IMR-90 (cell line): ENCODE measurements at regions not wholly inside any gene's neighbourhood (a gene's known extent, or its start where the extent isn't known, plus 50 kb on each side); places are given as distances from the start of the nearest gene placed in this dataset.

Experiments
- ATAC-seq: fragments of 200-7000 bp; cut with Tn5 transposase; 2 replicates; pipeline ENCODE4 v1.9.1; 2020; ENCODE audit warnings: low read depth, mild to moderate bottlenecking, moderate library complexity
- BruUV-seq: library from RNA; stranded (reverse); fragments of 400-500 nt; replicated peaks from 2 replicates; lab custom pipeline; 2021; lab: Mats Ljungman, UMichigan
- CTCF ChIA-PET: fragments of 300-600 bp; formaldehyde crosslinking; extraction: SDS; loops from one replicate; lab custom pipeline; 2021; ENCODE audit warnings: antibody characterized with exemption; lab: Yijun Ruan, JAX
- POLR2A ChIA-PET: fragments of 300-600 bp; sonication (Branson Sonifier 250); formaldehyde crosslinking; loops from one replicate; lab custom pipeline; 2022; ENCODE audit warnings: antibody characterized with exemption; ENCODE audit not compliant: unreplicated experiment; lab: Charles Lee
- DNase-seq: peaks from one replicate; pipeline ENCODE4 v3.0.0; 2013
- H2AFZ ChIP-seq: replicated peaks from 2 replicates; pipeline ENCODE3; 2013; ENCODE audit warnings: low read length, mild to moderate bottlenecking; ENCODE audit not compliant: poor library complexity
- H2AK5ac ChIP-seq: 2 replicates; pipeline ENCODE4 v1.6.1; 2013; ENCODE audit warnings: low read depth, low read length, inconsistent platforms
- H2AK9ac ChIP-seq: replicated peaks from 2 replicates; pipeline ENCODE3; 2013; ENCODE audit warnings: mild to moderate bottlenecking, low read depth, low read length, moderate library complexity; ENCODE audit not compliant: poor library complexity
- H2BK120ac ChIP-seq: 2 replicates; pipeline ENCODE4 v1.6.1; 2013; ENCODE audit warnings: low read depth, low read length, inconsistent platforms
- H2BK15ac ChIP-seq: 3 replicates; pipeline ENCODE4 v1.6.1; 2013; ENCODE audit warnings: low read depth, low read length, inconsistent platforms
- H2BK20ac ChIP-seq: 2 replicates; pipeline ENCODE4 v1.6.1; 2013; ENCODE audit warnings: low read depth, mild to moderate bottlenecking, inconsistent platforms, low read length, moderate library complexity
- H2BK5ac ChIP-seq: 2 replicates; pipeline ENCODE4 v1.6.1; 2013; ENCODE audit warnings: mild to moderate bottlenecking, low read depth, low read length, inconsistent platforms; ENCODE audit not compliant: poor library complexity, severe bottlenecking
- H3K14ac ChIP-seq: replicated peaks from 2 replicates; pipeline ENCODE4 v1.6.1; 2013; ENCODE audit warnings: low read depth, low read length, inconsistent platforms
- H3K18ac ChIP-seq: 2 replicates; pipeline ENCODE4 v1.6.1; 2013; ENCODE audit warnings: low read depth, low read length, control low read depth
- H3K23ac ChIP-seq: 2 replicates; pipeline ENCODE4 v1.6.1; 2013; ENCODE audit warnings: low read depth, low read length, inconsistent platforms
- H3K27ac ChIP-seq: 2 replicates; pipeline ENCODE4 v1.5.1; 2013; ENCODE audit warnings: mild to moderate bottlenecking, control low read depth, low read length; ENCODE audit not compliant: insufficient read depth
- H3K27me3 ChIP-seq: 2 replicates; pipeline ENCODE4 v1.6.1; 2013; ENCODE audit warnings: low read length; ENCODE audit not compliant: control insufficient read depth, insufficient read depth
- H3K36me3 ChIP-seq: 2 replicates; pipeline ENCODE4 v1.6.1; 2013; ENCODE audit warnings: low read length, mixed read lengths; ENCODE audit not compliant: control insufficient read depth, insufficient read depth
- H3K4ac ChIP-seq: 2 replicates; pipeline ENCODE4 v1.6.1; 2013; ENCODE audit warnings: low read depth, low read length, inconsistent platforms
- H3K4me1 ChIP-seq: 2 replicates; pipeline ENCODE4 v1.6.1; 2013; ENCODE audit warnings: low read length, mixed read lengths; ENCODE audit not compliant: control insufficient read depth, insufficient read depth
- H3K4me2 ChIP-seq: 2 replicates; pipeline ENCODE4 v1.6.1; 2013; ENCODE audit warnings: low read depth, mild to moderate bottlenecking, control low read depth, low read length, moderate library complexity
- H3K4me3 ChIP-seq: 2 replicates; pipeline ENCODE4 v1.5.1; 2013; ENCODE audit warnings: low read depth, mild to moderate bottlenecking, control low read depth, low read length, moderate library complexity; ENCODE audit not compliant: insufficient read depth
- H3K56ac ChIP-seq: 2 replicates; pipeline ENCODE4 v1.6.1; 2013; ENCODE audit warnings: low read length, inconsistent platforms; ENCODE audit not compliant: insufficient read depth; ENCODE audit errors: extremely low read depth
- H3K79me1 ChIP-seq, 2 experiments: 2 replicates each; pipeline ENCODE4 v1.6.1; 2013; ENCODE audit warnings: low read length in 2 of 2, inconsistent platforms in 1 of 2, low read depth in 1 of 2
- H3K9ac ChIP-seq: 2 replicates; pipeline ENCODE4 v1.6.1; 2013; ENCODE audit warnings: low read depth, low read length, control low read depth
- H3K9me1 ChIP-seq: 2 replicates; pipeline ENCODE4 v1.6.1; 2013; ENCODE audit warnings: low read length, inconsistent platforms; ENCODE audit not compliant: insufficient read depth
- H3K9me3 ChIP-seq: 2 replicates; pipeline ENCODE4 v1.6.1; 2013; ENCODE audit warnings: low read length; ENCODE audit not compliant: control insufficient read depth, insufficient read depth
- H4K20me1 ChIP-seq: 2 replicates; pipeline ENCODE4 v1.6.1; 2013; ENCODE audit warnings: low read length, inconsistent platforms; ENCODE audit not compliant: insufficient read depth
- H4K5ac ChIP-seq: 2 replicates; pipeline ENCODE4 v1.6.1; 2013; ENCODE audit warnings: mild to moderate bottlenecking, low read depth, low read length, control low read depth
- H4K8ac ChIP-seq, 2 experiments: 2 replicates each; pipeline ENCODE4 v1.6.1; 2013; ENCODE audit warnings: low read depth in 2 of 2, low read length in 2 of 2, control low read depth in 1 of 2, inconsistent platforms in 1 of 2
- H4K91ac ChIP-seq: 2 replicates; pipeline ENCODE4 v1.6.1; 2013; ENCODE audit warnings: low read depth, low read length, inconsistent platforms; ENCODE audit not compliant: insufficient read depth
- CEBPB ChIP-seq: IDR thresholded peaks from 2 replicates; pipeline ENCODE4 v1.6.1; 2012; ENCODE audit warnings: low read depth, low read length, improper control_type of control experiment
- SMC3 ChIP-seq: fragments of 150-350 bp; IDR thresholded peaks from 2 replicates; pipeline ENCODE4 v1.6.1; 2016; ENCODE audit warnings: low read depth, mild to moderate bottlenecking, antibody characterized with exemption, low read length, moderate library complexity
- USF2 ChIP-seq: fragments of 150-350 bp; IDR thresholded peaks from 2 replicates; pipeline ENCODE4 v1.6.1; 2017; ENCODE audit warnings: mild to moderate bottlenecking, antibody characterized with exemption, low read length, low read depth
- WGBS, 2 experiments: methylation state at CpG; one replicate each; pipeline versions ENCODE4 v1.1.5 to v1.1.7; 2013; ENCODE audit warnings: missing lambda C conversion rate in 2 of 2; ENCODE audit not compliant: insufficient read length in 1 of 2; ENCODE audit errors: extremely low coverage in 2 of 2; 5-methylcytosine and 5-hydroxymethylcytosine counted together
- dilution Hi-C: fragments of 300-500 bp; cut with HindIII; formaldehyde crosslinking; loops from one replicate; pipeline ENCODE4 v1.14.3; 2018; ENCODE audit warnings: low sequenced_read_pairs; ENCODE audit not compliant: unreplicated experiment
- in situ Hi-C: fragments of 300-500 bp; cut with MboI; formaldehyde crosslinking; loops from 3 replicates; pipeline ENCODE4 v1.14.3; 2019; ENCODE audit warnings: low sequenced_read_pairs, inconsistent platforms, mixed read lengths
- intact Hi-C: fragments of 100-400 bp; cut with micrococcal nuclease; formaldehyde crosslinking; loops from 2 replicates; pipeline ENCODE4 v1.10.0; 2022
- TF ChIP-seq, protein P1 (sequence below): fragments of 150-350 bp; IDR thresholded peaks from 2 replicates; pipeline ENCODE4 v1.6.1; 2016; ENCODE audit warnings: low read depth, mild to moderate bottlenecking, low read length, moderate library complexity, borderline replicate concordance

DNA sequence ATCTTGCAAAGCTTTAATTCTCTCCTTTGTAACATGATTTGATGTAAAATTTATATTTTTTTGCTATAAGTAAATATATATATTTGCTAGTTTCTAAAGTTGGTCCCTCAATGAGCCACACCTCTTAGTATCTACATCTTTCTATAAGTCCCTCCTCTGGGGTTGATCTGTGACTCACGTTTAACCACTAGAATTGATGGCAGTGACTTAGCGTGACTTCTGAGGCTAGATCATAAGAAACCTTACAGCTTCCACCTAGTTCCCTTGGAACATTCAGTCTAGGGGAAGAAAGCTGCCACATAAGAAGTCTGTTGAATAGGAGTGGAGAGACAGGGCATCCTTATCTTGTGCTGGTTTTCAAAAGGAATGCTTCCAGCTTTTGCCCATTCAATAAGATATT, 56.6 kb upstream of the TNIK start:
- Histone ChIP-seq H3K9me1 (no peaks in the 10 kb centered on the region), H3K4ac (no peak overlapping the region), H4K20me1 (no peaks in the 10 kb centered on the region), H2AFZ (no peak overlapping the region), H3K9ac (no peak overlapping the region), H3K23ac (no peak overlapping the region), H3K4me1 (no peaks in the 10 kb centered on the region), H3K4me2 (no peak overlapping the region), H2BK5ac (no peak overlapping the region), H2BK15ac (no peak overlapping the region), H3K27me3 (no peaks in the 10 kb centered on the region; the same call in 1 of the 2 replicates), H4K8ac (no peak overlapping the region), H2AK5ac (no peak overlapping the region), H3K36me3 (no peaks in the 10 kb centered on the region), H3K27ac (no peak overlapping the region), H3K4me3 (no peak overlapping the region), H4K91ac (no peak overlapping the region), H3K79me1 (no peaks in the 10 kb centered on the region), H2BK120ac (no peak overlapping the region), H4K5ac (no peak overlapping the region), H3K9me3 (no peaks in the 10 kb centered on the region), H3K56ac (no peak overlapping the region), H3K14ac (no peak overlapping the region), H2AK9ac (no peak overlapping the region), H3K18ac (no peak overlapping the region), H2BK20ac (no peak overlapping the region)
- ChIA-PET CTCF (no interaction called here), POLR2A (no interaction called here)
- no peak for DNase-seq
- intact Hi-C loops (no loop called here), in situ Hi-C loops (no loop called here), dilution Hi-C loops (no loop called here)
- no peak for TF ChIP-seq USF2
- TF ChIP-seq SMC3 = no peak
- TF ChIP-seq, protein P1, sequence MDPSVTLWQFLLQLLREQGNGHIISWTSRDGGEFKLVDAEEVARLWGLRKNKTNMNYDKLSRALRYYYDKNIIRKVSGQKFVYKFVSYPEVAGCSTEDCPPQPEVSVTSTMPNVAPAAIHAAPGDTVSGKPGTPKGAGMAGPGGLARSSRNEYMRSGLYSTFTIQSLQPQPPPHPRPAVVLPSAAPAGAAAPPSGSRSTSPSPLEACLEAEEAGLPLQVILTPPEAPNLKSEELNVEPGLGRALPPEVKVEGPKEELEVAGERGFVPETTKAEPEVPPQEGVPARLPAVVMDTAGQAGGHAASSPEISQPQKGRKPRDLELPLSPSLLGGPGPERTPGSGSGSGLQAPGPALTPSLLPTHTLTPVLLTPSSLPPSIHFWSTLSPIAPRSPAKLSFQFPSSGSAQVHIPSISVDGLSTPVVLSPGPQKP = no peak
- TF ChIP-seq CEBPB = no peak
- no peak for ATAC-seq
- BruUV-seq = no TSS peak
- 57% methylated on average over 1 of the region's 2 CpGs; no CpG with 5 or more reads in 1 of the 2 experiments for WGBS, 2 experiments
